Right lobe of liver (tissue), 4 donors: ENCODE measurements at regions not wholly inside any gene's neighbourhood (a gene's known extent, or its start where the extent isn't known, plus 50 kb on each side); places are given as distances from the start of the nearest gene placed in this dataset.

Experiments used
- CTCF ChIP-seq, 4 donors: fragments of 200-600 bp in 3 of 4; fragments of 450-650 bp in 1 of 4; IDR thresholded peaks; one replicate each; pipeline versions ENCODE4 v1.5.1 to v1.8.0; 2016 to 2022; ENCODE audit warnings: antibody characterized with exemption in 4 of 4, mild to moderate bottlenecking in 2 of 4
- POLR2A ChIP-seq: fragments of 450-650 bp; IDR thresholded peaks from one replicate; pipeline ENCODE4 v1.6.1; 2017; ENCODE audit warnings: antibody characterized with exemption, mild to moderate bottlenecking
- donor health status: DM: no; HTN: no; CAD: no.
- donor health status: DM: no; HTN: no; CAD: no.
- donor health status: DM: no; HTN: yes; CAD: no.

GRCh38 chr20:17859616-17860232, 108.9 kb downstream of the SNX5 start:
- peak in 3 of 4 donors; percentile 7 to 43 (median 27) for TF ChIP-seq CTCF (IDR thresholded peaks at IDR 0.05)
- TF ChIP-seq POLR2A: no peak
